HepG2 (cell line): ENCODE measurements at regions not wholly inside any gene's neighbourhood (a gene's known extent, or its start where the extent isn't known, plus 50 kb on each side); places are given as distances from the start of the nearest gene placed in this dataset.

ENCODE experiments used
- ARID4A ChIP-seq: sonication (generic); formaldehyde crosslinking; IDR thresholded peaks from 2 replicates; pipeline ENCODE4 v1.5.0; 2020; ENCODE audit warnings: mild to moderate bottlenecking, missing genetic modification reagents, borderline replicate concordance
- CSRNP1 ChIP-seq: sonication (generic); formaldehyde crosslinking; IDR thresholded peaks from 2 replicates; pipeline ENCODE4 v1.8.1; 2023; ENCODE audit warnings: mild to moderate bottlenecking, missing genetic modification reagents
- NFYB ChIP-seq: sonication (generic); formaldehyde crosslinking; IDR thresholded peaks from 2 replicates; pipeline ENCODE4 v1.4.0; 2020; ENCODE audit warnings: missing genetic modification reagents
- ZBTB26 ChIP-seq: IDR thresholded peaks from 2 replicates; pipeline ENCODE4 v1.6.1; 2016; ENCODE audit warnings: missing compliant biosample characterization, missing genetic modification reagents, borderline replicate concordance
- ZBTB7B ChIP-seq: sonication (generic); formaldehyde crosslinking; IDR thresholded peaks from 2 replicates; pipeline ENCODE4 v1.4.0; 2020; ENCODE audit warnings: missing genetic modification reagents
- ZHX1 ChIP-seq: sonication (generic); formaldehyde crosslinking; IDR thresholded peaks from 2 replicates; pipeline ENCODE4 v1.8.1; 2022; ENCODE audit warnings: low read depth, mild to moderate bottlenecking, missing genetic modification reagents
- ZNF354B ChIP-seq: sonication (generic); formaldehyde crosslinking; IDR thresholded peaks from 2 replicates; pipeline ENCODE4 v1.8.0; 2022; ENCODE audit warnings: mild to moderate bottlenecking, missing genetic modification reagents

GRCh38 chr3:147493065-147493464 lies 83.9 kb downstream of the ZIC1 start (continued):
- TF ChIP-seq ZHX1 (CRISPR knock-in tag) (no peak), ARID4A (CRISPR knock-in tag) (no peak), CSRNP1 (no peak), NFYB (CRISPR knock-in tag) (no peak), ZBTB26 (CRISPR knock-in tag) (no peak), ZBTB7B (CRISPR knock-in tag) (no peak), ZNF354B (CRISPR knock-in tag) (no peak)
